ENCODE measurements at regions not wholly inside any gene's neighbourhood (a gene's known extent, or its start where the extent isn't known, plus 50 kb on each side); places are given as distances from the start of the nearest gene placed in this dataset.

GRCh38 chr11:24321229-24321628, 175.6 kb upstream of the LUZP2 start:
- ChIA-PET POLR2A (no interaction called here), CTCF (no interaction called here)
- no peaks in the 10 kb centered on the region for H3K9me3 Mint-ChIP-seq (ENCODE audit: unreplicated experiment)
- H3K36me3 Mint-ChIP-seq (ENCODE audit: insufficient read depth, unreplicated experiment): peaks cover under 1% of the 10 kb centered on the region
- H3K9me3 ChIP-seq: no peaks in the 10 kb centered on the region
- no peak overlapping the region for H3K4me3 ChIP-seq (ENCODE audit: low read depth, low read length)
- DNase-seq: no peak
- no peak for TF ChIP-seq CTCF (IDR thresholded peaks at IDR 0.05; ENCODE audit: insufficient read depth in 1 of 2, low read depth in 1 of 2, low read length in 1 of 2, severe bottlenecking in 1 of 2, unreplicated experiment in 1 of 2)
- H3K27me3 ChIP-seq (replicated peaks; ENCODE audit: control insufficient read depth, insufficient read depth, low read length): no peaks in the 10 kb centered on the region
- H3K4me1 ChIP-seq: no peaks in the 10 kb centered on the region
- H3K27ac Mint-ChIP-seq (ENCODE audit: unreplicated experiment): no peak overlapping the region
- no peaks in the 10 kb centered on the region for H3K27me3 Mint-ChIP-seq (ENCODE audit: insufficient read depth, unreplicated experiment)
- H3K4me1 Mint-ChIP-seq (ENCODE audit: low read depth, unreplicated experiment): no peaks in the 10 kb centered on the region
- intact Hi-C loops (cut with micrococcal nuclease; ENCODE audit: unreplicated experiment): no loop called here
- no peaks in the 10 kb centered on the region for H3K36me3 ChIP-seq (ENCODE audit: control insufficient read depth, insufficient read depth, low read length)
- BruUV-seq (replicated peaks): no TSS peak
- no peak overlapping the region for H3K4me3 Mint-ChIP-seq (ENCODE audit: unreplicated experiment)

- Histone ChIP-seq H3K4me3 (ENCODE audit: low read depth, low read length) (no peak overlapping the region), H3K27me3 (replicated peaks; ENCODE audit: control insufficient read depth, insufficient read depth, low read length) (no peaks in the 10 kb centered on the region), H3K4me1 (no peaks in the 10 kb centered on the region), H3K36me3 (ENCODE audit: control insufficient read depth, insufficient read depth, low read length) (no peaks in the 10 kb centered on the region), H3K9me3 (no peaks in the 10 kb centered on the region)
- Mint-ChIP-seq H3K4me3 (ENCODE audit: unreplicated experiment) (no peak overlapping the region), H3K27me3 (ENCODE audit: insufficient read depth, unreplicated experiment) (no peaks in the 10 kb centered on the region), H3K27ac (ENCODE audit: unreplicated experiment) (no peak overlapping the region), H3K36me3 (ENCODE audit: insufficient read depth, unreplicated experiment) (no peaks in the 10 kb centered on the region), H3K4me1 (ENCODE audit: low read depth, unreplicated experiment) (no peaks in the 10 kb centered on the region), H3K9me3 (ENCODE audit: unreplicated experiment) (no peaks in the 10 kb centered on the region)
- DNase-seq: no peak
- intact Hi-C loops (cut with micrococcal nuclease; ENCODE audit: unreplicated experiment): no loop called here
- no TSS peak for BruUV-seq (replicated peaks)
- CTCF ChIA-PET: no interaction called here
- TF ChIP-seq CTCF (IDR thresholded peaks at IDR 0.05; ENCODE audit: insufficient read depth in 1 of 2, low read depth in 1 of 2, low read length in 1 of 2, severe bottlenecking in 1 of 2, unreplicated experiment in 1 of 2): no peak
- POLR2A ChIA-PET: no interaction called here
Measured at GRCh38 chr11:24324211-24324610, 172.6 kb upstream of the LUZP2 start.

- no peak overlapping the region for H3K4me3 Mint-ChIP-seq (ENCODE audit: unreplicated experiment)
- H3K4me1 ChIP-seq: no peaks in the 10 kb centered on the region
- intact Hi-C loops (cut with micrococcal nuclease; ENCODE audit: unreplicated experiment): no loop called here
- H3K36me3 Mint-ChIP-seq (ENCODE audit: insufficient read depth, unreplicated experiment): no peaks in the 10 kb centered on the region
- no peaks in the 10 kb centered on the region for H3K36me3 ChIP-seq (ENCODE audit: control insufficient read depth, insufficient read depth, low read length)
- no peak for TF ChIP-seq CTCF (IDR thresholded peaks at IDR 0.05; ENCODE audit: insufficient read depth in 1 of 2, low read depth in 1 of 2, low read length in 1 of 2, severe bottlenecking in 1 of 2, unreplicated experiment in 1 of 2)
- no peaks in the 10 kb centered on the region for H3K9me3 Mint-ChIP-seq (ENCODE audit: unreplicated experiment)
- H3K27ac Mint-ChIP-seq (ENCODE audit: unreplicated experiment): no peak overlapping the region
- no peaks in the 10 kb centered on the region for H3K4me1 Mint-ChIP-seq (ENCODE audit: low read depth, unreplicated experiment)
- BruUV-seq (replicated peaks): no TSS peak
- ChIA-PET CTCF (no interaction called here), POLR2A (no interaction called here)
- no peaks in the 10 kb centered on the region; the same call in 1 of the 2 replicates for H3K9me3 ChIP-seq
- DNase-seq: no peak
- H3K27me3 ChIP-seq (replicated peaks; ENCODE audit: control insufficient read depth, insufficient read depth, low read length): no peaks in the 10 kb centered on the region
- no peaks in the 10 kb centered on the region for H3K27me3 Mint-ChIP-seq (ENCODE audit: insufficient read depth, unreplicated experiment)
- H3K4me3 ChIP-seq (ENCODE audit: low read depth, low read length): no peak overlapping the region
Measured at GRCh38 chr11:24344222-24344621, 152.6 kb upstream of the LUZP2 start.
